Colonic mucosa (tissue), 4 donors: ENCODE measurements at regions not wholly inside any gene's neighbourhood (a gene's known extent, or its start where the extent isn't known, plus 50 kb on each side); places are given as distances from the start of the nearest gene placed in this dataset.

ENCODE experiments used
- DNase-seq: peaks from one replicate; pipeline ENCODE4 v3.0.0-alpha.2; 2020
- H3K27ac ChIP-seq: fragments of 200-600 bp; one replicate; pipeline ENCODE4 v1.8.0; 2021
- H3K27me3 ChIP-seq: fragments of 200-600 bp; one replicate; pipeline ENCODE4 v1.8.0; 2021
- H3K36me3 ChIP-seq: fragments of 200-600 bp; one replicate; pipeline ENCODE4 v1.8.0; 2021
- H3K4me1 ChIP-seq: fragments of 200-600 bp; one replicate; pipeline ENCODE4 v1.8.0; 2021; ENCODE audit warnings: mild to moderate bottlenecking
- H3K4me3 ChIP-seq: fragments of 200-600 bp; one replicate; pipeline ENCODE4 v1.8.0; 2021
- H3K9ac ChIP-seq, 2 donors: one replicate each; pipeline ENCODE4 v1.7.0; 2013; ENCODE audit warnings: control low read depth in 2 of 2, low read depth in 2 of 2, low read length in 2 of 2
- H3K9me3 ChIP-seq: fragments of 200-600 bp; one replicate; pipeline ENCODE4 v1.8.0; 2021
- CTCF ChIP-seq: fragments of 200-600 bp; IDR thresholded peaks from one replicate; pipeline ENCODE4 v1.8.0; 2022; ENCODE audit warnings: antibody characterized with exemption, mild to moderate bottlenecking
- intact Hi-C: fragments of 100-400 bp; cut with DNase I; formaldehyde crosslinking; loops from one replicate; pipeline ENCODE4 v1.14.1; 2022
- donor health status: healthy.
- donor health status: DM: no; HTN: no; CAD: no.
- donor health status: DM: no; HTN: no; CAD: no.

GRCh38 chr13:90740099-90740498 lies 607.4 kb upstream of the MIR17HG start:
- no peaks in the 10 kb centered on the region for H3K4me1 ChIP-seq
- DNase-seq: no peak
- no peak for TF ChIP-seq CTCF
- H3K9me3 ChIP-seq: no peaks in the 10 kb centered on the region
- no peaks in the 10 kb centered on the region for H3K36me3 ChIP-seq
- H3K27me3 ChIP-seq: no peaks in the 10 kb centered on the region
- intact Hi-C loops: no loop called here
- no peak overlapping the region for H3K27ac ChIP-seq
- no peak overlapping the region for H3K9ac ChIP-seq
- H3K4me3 ChIP-seq: no peak overlapping the region

GRCh38 chr13:90742381-90742780 lies 605.1 kb upstream of the MIR17HG start:
- Histone ChIP-seq H3K27me3 (no peaks in the 10 kb centered on the region), H3K4me1 (no peaks in the 10 kb centered on the region), H3K36me3 (no peaks in the 10 kb centered on the region), H3K9me3 (no peaks in the 10 kb centered on the region), H3K4me3 (no peak overlapping the region), H3K9ac (no peak overlapping the region), H3K27ac (no peak overlapping the region)
- DNase-seq: no peak
- no peak for TF ChIP-seq CTCF
- intact Hi-C loops: no loop called here

GRCh38 chr13:90746230-90746629 lies 601.3 kb upstream of the MIR17HG start:
- no peak for DNase-seq
- Histone ChIP-seq H3K9ac (no peak overlapping the region), H3K4me3 (no peak overlapping the region), H3K9me3 (no peaks in the 10 kb centered on the region), H3K4me1 (no peaks in the 10 kb centered on the region), H3K27me3 (no peaks in the 10 kb centered on the region), H3K36me3 (no peaks in the 10 kb centered on the region), H3K27ac (no peak overlapping the region)
- TF ChIP-seq CTCF: no peak
- intact Hi-C loops: no loop called here

DNA sequence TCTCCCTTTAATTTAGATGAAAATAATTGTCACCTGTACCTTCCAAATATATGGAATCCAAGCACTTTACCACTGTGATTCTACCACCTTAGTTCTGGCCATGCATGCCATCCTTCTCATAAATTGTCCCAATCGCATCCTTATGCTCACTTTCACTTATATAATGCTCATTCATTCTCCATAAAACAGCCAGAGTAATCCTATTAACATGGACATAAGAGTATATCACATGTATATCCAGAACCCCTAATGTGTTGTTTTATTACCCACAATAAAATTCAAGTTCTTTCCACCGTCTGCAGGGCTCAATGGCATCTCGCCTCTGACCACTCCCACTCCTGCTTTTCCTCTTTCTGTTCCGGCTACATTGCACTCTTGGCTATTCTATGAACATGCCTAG lies 597.5 kb upstream of the MIR17HG start:
- H3K36me3 ChIP-seq: no peaks in the 10 kb centered on the region
- intact Hi-C loops: no loop called here
- no peaks in the 10 kb centered on the region for H3K9me3 ChIP-seq
- no peak overlapping the region for H3K27ac ChIP-seq
- DNase-seq: no peak
- H3K9ac ChIP-seq: no peak overlapping the region
- H3K4me3 ChIP-seq: no peak overlapping the region
- H3K4me1 ChIP-seq: no peaks in the 10 kb centered on the region
- H3K27me3 ChIP-seq: no peaks in the 10 kb centered on the region
- no peak for TF ChIP-seq CTCF

DNA sequence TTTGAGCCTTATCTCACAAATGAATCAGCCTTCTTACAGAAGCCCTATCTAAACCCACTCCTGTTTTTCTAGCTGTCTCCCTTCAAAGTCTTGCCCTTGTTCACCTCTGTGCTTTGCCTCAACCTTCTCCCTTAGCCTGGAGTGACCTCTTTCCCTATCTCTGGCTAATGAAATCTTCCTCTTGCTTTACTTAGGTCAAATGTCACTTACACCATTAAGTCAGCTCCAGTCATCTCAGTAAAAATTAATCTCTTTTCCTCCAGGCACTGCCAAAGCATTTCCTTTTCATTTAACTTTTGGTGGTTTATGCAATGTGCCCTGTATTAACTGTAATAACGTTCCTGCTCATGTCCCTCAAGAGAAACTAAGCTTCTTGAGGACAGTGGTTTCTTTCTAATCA lies 596.5 kb upstream of the MIR17HG start:
- no peaks in the 10 kb centered on the region for H3K36me3 ChIP-seq
- no peaks in the 10 kb centered on the region for H3K4me1 ChIP-seq
- no peak overlapping the region for H3K27ac ChIP-seq
- intact Hi-C loops: no loop called here
- DNase-seq: no peak
- H3K27me3 ChIP-seq: no peaks in the 10 kb centered on the region
- no peak overlapping the region for H3K4me3 ChIP-seq
- no peaks in the 10 kb centered on the region for H3K9me3 ChIP-seq
- H3K9ac ChIP-seq: no peak overlapping the region
- no peak for TF ChIP-seq CTCF

DNA sequence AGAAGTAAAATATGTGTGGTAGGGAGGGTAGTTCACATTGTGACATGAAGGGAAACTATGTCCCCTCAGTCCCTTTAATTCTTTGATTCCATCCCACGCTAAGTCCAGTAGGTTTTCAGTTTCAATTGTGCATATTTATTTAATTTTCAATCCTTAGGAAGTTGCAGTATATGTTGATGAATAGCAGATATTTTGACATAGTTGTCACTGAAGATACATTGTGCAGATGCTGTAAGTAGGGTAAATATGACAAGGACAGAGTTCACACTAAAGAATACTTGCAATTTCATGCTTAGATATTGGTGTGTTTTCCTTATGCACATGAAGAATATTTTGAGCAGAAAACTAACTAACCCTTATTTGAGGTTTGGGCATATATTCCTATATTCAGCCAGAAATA lies 595.4 kb upstream of the MIR17HG start:
- Histone ChIP-seq H3K9me3 (no peaks in the 10 kb centered on the region), H3K4me1 (no peaks in the 10 kb centered on the region), H3K27me3 (no peaks in the 10 kb centered on the region), H3K36me3 (no peaks in the 10 kb centered on the region), H3K9ac (no peak overlapping the region), H3K27ac (no peak overlapping the region), H3K4me3 (no peak overlapping the region)
- intact Hi-C loops: no loop called here
- no peak for TF ChIP-seq CTCF
- DNase-seq: no peak
